ENCODE measurements at regions not wholly inside any gene's neighbourhood (a gene's known extent, or its start where the extent isn't known, plus 50 kb on each side); places are given as distances from the start of the nearest gene placed in this dataset.

GRCh38 chr3:182261041-182261440, 532.3 kb upstream of the ATP11B start:
- Histone ChIP-seq H3K36me3 (replicated peaks in 1 of 2; ENCODE audit: insufficient read depth in 1 of 2, low read depth in 2 of 2) (no peaks in the 10 kb centered on the region), H3K4me1 (no peaks in the 10 kb centered on the region), H3K27me3 (no peaks in the 10 kb centered on the region), H3K4me3 (no peak overlapping the region), H3K9me3 (no peaks in the 10 kb centered on the region), H3K27ac (no peak overlapping the region)
- no peak for ATAC-seq
- no peak for DNase-seq
- intact Hi-C loops (cut with DNase I), result no loop called here
- WGBS, 2 donors, result 57 to 61% methylated on average over 7 of the region's 7 CpGs
- TF ChIP-seq POLR2A (IDR thresholded peaks at IDR 0.05) (no peak), CTCF (IDR thresholded peaks at IDR 0.05) (no peak)

- Histone ChIP-seq H3K27me3 (no peaks in the 10 kb centered on the region), H3K27ac (no peak overlapping the region), H3K9me3 (no peaks in the 10 kb centered on the region), H3K4me3 (no peak overlapping the region), H3K4me1 (no peaks in the 10 kb centered on the region), H3K36me3 (replicated peaks in 1 of 2; ENCODE audit: insufficient read depth in 1 of 2, low read depth in 2 of 2) (no peaks in the 10 kb centered on the region)
- ATAC-seq (no peak), DNase-seq (no peak)
- TF ChIP-seq POLR2A (IDR thresholded peaks at IDR 0.05) (no peak), CTCF (IDR thresholded peaks at IDR 0.05) (no peak)
- intact Hi-C loops (cut with DNase I), result no loop called here
- WGBS, 2 donors, result 52 to 70% methylated on average over 4 of the region's 4 CpGs
Observed at GRCh38 chr3:182268711-182269110, 524.6 kb upstream of the ATP11B start.

GRCh38 chr3:182276512-182276911, 516.8 kb upstream of the ATP11B start:
- 40 to 41% methylated on average over 4 of the region's 4 CpGs for WGBS, 2 donors
- ATAC-seq, result no peak
- H3K27me3 ChIP-seq, result no peaks in the 10 kb centered on the region

GRCh38 chr3:182284793-182285192, 508.5 kb upstream of the ATP11B start:
- TF ChIP-seq CTCF (IDR thresholded peaks at IDR 0.05), result no peak
- no peak for TF ChIP-seq POLR2A (IDR thresholded peaks at IDR 0.05)
- ATAC-seq, result no peak
- intact Hi-C loops (cut with DNase I), result no loop called here
- Histone ChIP-seq H3K4me3 (no peak overlapping the region), H3K9me3 (no peaks in the 10 kb centered on the region), H3K27me3 (no peaks in the 10 kb centered on the region), H3K4me1 (no peaks in the 10 kb centered on the region), H3K27ac (no peak overlapping the region), H3K36me3 (replicated peaks in 1 of 2; ENCODE audit: insufficient read depth in 1 of 2, low read depth in 2 of 2) (no peaks in the 10 kb centered on the region)
- WGBS, 2 donors, result 18 to 27% methylated on average over 5 of the region's 5 CpGs
- no peak for DNase-seq

More at GRCh38 chr3:182276512-182276911, 516.8 kb upstream of the ATP11B start:
- DNase-seq, result no peak
- H3K36me3 ChIP-seq (replicated peaks in 1 of 2; ENCODE audit: insufficient read depth in 1 of 2, low read depth in 2 of 2), result no peaks in the 10 kb centered on the region
- no peaks in the 10 kb centered on the region for H3K9me3 ChIP-seq
- intact Hi-C loops (cut with DNase I), result no loop called here
- no peak for TF ChIP-seq POLR2A (IDR thresholded peaks at IDR 0.05)
- no peak for TF ChIP-seq CTCF (IDR thresholded peaks at IDR 0.05)
- no peak overlapping the region for H3K4me3 ChIP-seq
- H3K4me1 ChIP-seq, result no peaks in the 10 kb centered on the region
- no peak overlapping the region for H3K27ac ChIP-seq

GRCh38 chr3:182292591-182292990, 500.7 kb upstream of the ATP11B start:
- no peak overlapping the region for H3K27ac ChIP-seq
- no peaks in the 10 kb centered on the region for H3K4me1 ChIP-seq
- 6 to 28% methylated on average over 1 of the region's 1 CpG for WGBS, 2 donors
- H3K4me3 ChIP-seq, result no peak overlapping the region
- H3K9me3 ChIP-seq, result no peaks in the 10 kb centered on the region
- no peak for ATAC-seq
- no peaks in the 10 kb centered on the region for H3K27me3 ChIP-seq
- intact Hi-C loops (cut with DNase I), result no loop called here
- DNase-seq, result no peak
- no peaks in the 10 kb centered on the region for H3K36me3 ChIP-seq (replicated peaks in 1 of 2; ENCODE audit: insufficient read depth in 1 of 2, low read depth in 2 of 2)
- no peak for TF ChIP-seq POLR2A (IDR thresholded peaks at IDR 0.05)
- no peak for TF ChIP-seq CTCF (IDR thresholded peaks at IDR 0.05)

Measured in body of pancreas (tissue), 4 donors.